NCI-H526 (cell line): ENCODE measurements at regions not wholly inside any gene's neighbourhood (a gene's known extent, or its start where the extent isn't known, plus 50 kb on each side); places are given as distances from the start of the nearest gene placed in this dataset.
"Not testable (repeated sequence)": the region's sequence is repeated elsewhere in the genome, so short reads cannot be mapped to it uniquely, and the experiment has no call there.

Source experiments
- DNase-seq, 2 experiments: peaks; one replicate each; lab custom pipeline; 2025; lab: John Stamatoyannopoulos, UW

GRCh38 chr6:94953867-94954631, 623.3 kb upstream of the MANEA start:
- DNase-seq, result no peak

GRCh38 chr6:94955156-94955555, 622.2 kb upstream of the MANEA start:
- DNase-seq, result no peak

GRCh38 chr6:94956910-94957309, 620.4 kb upstream of the MANEA start:
- peak in 1 of 2 experiments; percentile 7 for DNase-seq

GRCh38 chr6:94964703-94965102, 612.6 kb upstream of the MANEA start:
- DNase-seq, result not testable (repeated sequence)

GRCh38 chr6:94988701-94989100, 588.6 kb upstream of the MANEA start:
- no peak for DNase-seq

- no peak for DNase-seq
Measured at GRCh38 chr6:95017922-95018321, 559.4 kb upstream of the MANEA start.
